ENCODE measurements at regions not wholly inside any gene's neighbourhood (a gene's known extent, or its start where the extent isn't known, plus 50 kb on each side); places are given as distances from the start of the nearest gene placed in this dataset.

GRCh38 chr1:212164095-212164872 lies 120.9 kb upstream of the PPP2R5A start:
- Histone ChIP-seq H3K27me3 (ENCODE audit: control insufficient read depth, insufficient read depth, low read length) (no peaks in the 10 kb centered on the region), H3K79me1 (ENCODE audit: low read depth in 1 of 2, low read length in 2 of 2) (no peaks in the 10 kb centered on the region), H4K8ac (ENCODE audit: low read depth in 2 of 2, low read length in 2 of 2) (no peak overlapping the region), H2BK20ac (ENCODE audit: low read depth, low read length) (no peak overlapping the region), H3K4me1 (ENCODE audit: control insufficient read depth, insufficient read depth, low read length) (peaks cover 12% of the 10 kb centered on the region), H3K9ac (ENCODE audit: low read depth, low read length) (no peak overlapping the region), H3K4ac (ENCODE audit: low read depth, low read length) (no peak overlapping the region), H3K9me3 (ENCODE audit: control insufficient read depth, insufficient read depth, low read length) (no peaks in the 10 kb centered on the region), H4K91ac (ENCODE audit: insufficient read depth, low read depth, low read length) (no peak overlapping the region), H2AK5ac (ENCODE audit: low read depth, low read length) (no peak overlapping the region), H3K23ac (ENCODE audit: low read depth, low read length) (no peak overlapping the region), H2BK5ac (ENCODE audit: low read depth, low read length, poor library complexity, severe bottlenecking) (no peak overlapping the region), H3K4me2 (ENCODE audit: low read depth, low read length) (no peak overlapping the region), H3K9me1 (ENCODE audit: insufficient read depth, low read length) (peaks cover 17% of the 10 kb centered on the region), H2BK120ac (ENCODE audit: low read depth, low read length) (no peak overlapping the region), H3K18ac (ENCODE audit: low read depth, low read length) (no peak overlapping the region), H4K20me1 (ENCODE audit: insufficient read depth, low read length) (peaks cover 15% of the 10 kb centered on the region; the same call in 1 of the 2 replicates), H2AK9ac (replicated peaks; ENCODE audit: low read depth, low read length, poor library complexity) (no peak overlapping the region), H2AFZ (replicated peaks; ENCODE audit: low read length, poor library complexity) (no peak overlapping the region), H2BK15ac (ENCODE audit: low read depth, low read length) (no peak overlapping the region), H4K5ac (ENCODE audit: low read depth, low read length) (no peak overlapping the region), H3K36me3 (ENCODE audit: control insufficient read depth, insufficient read depth, low read length) (no peaks in the 10 kb centered on the region), H3K27ac (ENCODE audit: insufficient read depth, low read length) (no peak overlapping the region), H3K4me3 (ENCODE audit: insufficient read depth, low read depth, low read length) (no peak overlapping the region), H3K14ac (replicated peaks; ENCODE audit: low read depth, low read length) (no peak overlapping the region), H3K56ac (ENCODE audit: extremely low read depth, insufficient read depth, low read length) (no peak overlapping the region)
- TF ChIP-seq RCOR1 (IDR thresholded peaks at IDR 0.05; ENCODE audit: insufficient replicate concordance, low read length) (no peak), FOS (IDR thresholded peaks at IDR 0.05; ENCODE audit: low read depth, low read length) (no peak), RFX5 (IDR thresholded peaks at IDR 0.05; ENCODE audit: low read depth, low read length) (no peak), CEBPB (IDR thresholded peaks at IDR 0.05; ENCODE audit: low read depth, low read length) (no peak), NFE2L2 (IDR thresholded peaks at IDR 0.05; ENCODE audit: low read depth, low read length) (no peak), USF2 (IDR thresholded peaks at IDR 0.05; ENCODE audit: low read depth, low read length) (no peak), RAD21 (IDR thresholded peaks at IDR 0.05; ENCODE audit: low read length) (no peak)
- TF ChIP-seq, protein P1, sequence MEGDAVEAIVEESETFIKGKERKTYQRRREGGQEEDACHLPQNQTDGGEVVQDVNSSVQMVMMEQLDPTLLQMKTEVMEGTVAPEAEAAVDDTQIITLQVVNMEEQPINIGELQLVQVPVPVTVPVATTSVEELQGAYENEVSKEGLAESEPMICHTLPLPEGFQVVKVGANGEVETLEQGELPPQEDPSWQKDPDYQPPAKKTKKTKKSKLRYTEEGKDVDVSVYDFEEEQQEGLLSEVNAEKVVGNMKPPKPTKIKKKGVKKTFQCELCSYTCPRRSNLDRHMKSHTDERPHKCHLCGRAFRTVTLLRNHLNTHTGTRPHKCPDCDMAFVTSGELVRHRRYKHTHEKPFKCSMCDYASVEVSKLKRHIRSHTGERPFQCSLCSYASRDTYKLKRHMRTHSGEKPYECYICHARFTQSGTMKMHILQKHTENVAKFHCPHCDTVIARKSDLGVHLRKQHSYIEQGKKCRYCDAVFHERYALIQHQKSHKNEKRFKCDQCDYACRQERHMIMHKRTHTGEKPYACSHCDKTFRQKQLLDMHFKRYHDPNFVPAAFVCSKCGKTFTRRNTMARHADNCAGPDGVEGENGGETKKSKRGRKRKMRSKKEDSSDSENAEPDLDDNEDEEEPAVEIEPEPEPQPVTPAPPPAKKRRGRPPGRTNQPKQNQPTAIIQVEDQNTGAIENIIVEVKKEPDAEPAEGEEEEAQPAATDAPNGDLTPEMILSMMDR (conservative IDR thresholded peaks at IDR 0.05; ENCODE audit: low read depth, low read length), result no peak
- ATAC-seq (ENCODE audit: low read depth) (no peak), DNase-seq (no peak)
- WGBS, 2 experiments (ENCODE audit: extremely low coverage in 2 of 2, insufficient read length in 1 of 2), result 93% methylated on average over 1 of the region's 5 CpGs; no CpG with 5 or more reads in 1 of the 2 experiments
- ChIA-PET POLR2A (ENCODE audit: unreplicated experiment) (no interaction called here), CTCF (no interaction called here)
- in situ Hi-C loops (cut with MboI; ENCODE audit: low sequenced_read_pairs) (no loop called here), intact Hi-C loops (cut with micrococcal nuclease) (loop anchor here (5.0 kb wide), 1 partner anchor 42 kb away; no protein-coding TSS in a partner anchor), dilution Hi-C loops (cut with HindIII; ENCODE audit: low sequenced_read_pairs, unreplicated experiment) (no loop called here)
- no TSS peak for BruUV-seq (replicated peaks)
